ENCODE measurements at regions not wholly inside any gene's neighbourhood (a gene's known extent, or its start where the extent isn't known, plus 50 kb on each side); places are given as distances from the start of the nearest gene placed in this dataset.
A peak's percentile ranks its signal among the peaks of the same experiment; 100 is the strongest.

DNA sequence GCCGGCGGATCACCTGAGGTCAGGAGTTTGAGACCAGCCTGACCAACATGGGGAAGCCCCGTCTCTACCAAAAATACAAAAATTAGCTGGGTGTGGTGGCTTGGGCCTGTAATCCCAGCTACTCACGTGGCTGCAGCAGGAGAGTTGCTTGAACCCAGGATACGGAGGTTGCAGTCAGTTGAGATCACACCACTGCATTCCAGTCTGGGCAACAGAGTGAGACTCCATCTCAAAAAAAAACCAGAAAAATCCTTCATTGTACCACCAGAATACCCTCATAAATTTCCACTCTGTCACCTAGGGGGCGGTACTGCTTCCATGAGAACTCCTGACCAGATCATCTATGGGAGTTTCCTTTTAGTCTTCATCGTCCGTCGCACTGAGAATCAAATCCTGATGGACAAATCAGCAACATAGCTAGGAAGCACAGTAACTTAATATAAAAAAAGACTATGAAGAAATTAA, 225.8 kb upstream of the KLF14 start:
- no peaks in the 10 kb centered on the region for H3K9me3 Mint-ChIP-seq
- TF ChIP-seq CTCF (IDR thresholded peaks at IDR 0.05) = no peak
- H3K36me3 ChIP-seq (ENCODE audit: insufficient read depth, low read length) = peaks cover 40% of the 10 kb centered on the region
- H3K4me3 ChIP-seq (ENCODE audit: low read length) = peak overlapping the region; percentile 58
- H3K4me1 ChIP-seq (ENCODE audit: insufficient read depth, low read length) = peaks cover 61% of the 10 kb centered on the region
- H3K27me3 Mint-ChIP-seq = no peaks in the 10 kb centered on the region
- POLR2A ChIA-PET = interaction anchor here (0.6 to 9.0 kb wide), 12 partner anchors 7 to 147 kb away, joined by 3 to 97 read pairs (median 5); no protein-coding TSS in a partner anchor
- no peak overlapping the region for H3K27ac Mint-ChIP-seq
- peak in 3 of 14 experiments; percentile 67 to 73 (median 71) for DNase-seq
- ATAC-seq (ENCODE audit: poor library complexity) = no peak
- CTCF ChIA-PET = interaction anchor here (0.9 to 3.6 kb wide), 11 partner anchors 10 to 81 kb away, joined by 3 to 15 read pairs (median 4); no protein-coding TSS in a partner anchor
- peaks cover 48% of the 10 kb centered on the region for H3K4me1 Mint-ChIP-seq (ENCODE audit: low read depth)
- intact Hi-C loops (cut with DNase I, micrococcal nuclease) = loop anchor here in 1 of 2 experiments (1.0 to 10.0 kb wide), 3 partner anchors 16 to 65 kb away; no protein-coding TSS in a partner anchor
- peak overlapping the region; percentile 91 for H3K4me3 Mint-ChIP-seq
- H3K9me3 ChIP-seq (ENCODE audit: control insufficient read depth in 1 of 2, insufficient read depth in 1 of 2, low read length in 2 of 2) = no peaks in the 10 kb centered on the region
- peak overlapping the region; percentile 73 to 90 for H3K27ac ChIP-seq (ENCODE audit: low read depth in 1 of 2, low read length in 2 of 2)
- peaks cover 77% of the 10 kb centered on the region for H3K36me3 Mint-ChIP-seq (ENCODE audit: low read depth)
- H3K27me3 ChIP-seq (ENCODE audit: control insufficient read depth in 1 of 2, insufficient read depth in 2 of 2, low read length in 2 of 2) = no peaks in the 10 kb centered on the region

DNA sequence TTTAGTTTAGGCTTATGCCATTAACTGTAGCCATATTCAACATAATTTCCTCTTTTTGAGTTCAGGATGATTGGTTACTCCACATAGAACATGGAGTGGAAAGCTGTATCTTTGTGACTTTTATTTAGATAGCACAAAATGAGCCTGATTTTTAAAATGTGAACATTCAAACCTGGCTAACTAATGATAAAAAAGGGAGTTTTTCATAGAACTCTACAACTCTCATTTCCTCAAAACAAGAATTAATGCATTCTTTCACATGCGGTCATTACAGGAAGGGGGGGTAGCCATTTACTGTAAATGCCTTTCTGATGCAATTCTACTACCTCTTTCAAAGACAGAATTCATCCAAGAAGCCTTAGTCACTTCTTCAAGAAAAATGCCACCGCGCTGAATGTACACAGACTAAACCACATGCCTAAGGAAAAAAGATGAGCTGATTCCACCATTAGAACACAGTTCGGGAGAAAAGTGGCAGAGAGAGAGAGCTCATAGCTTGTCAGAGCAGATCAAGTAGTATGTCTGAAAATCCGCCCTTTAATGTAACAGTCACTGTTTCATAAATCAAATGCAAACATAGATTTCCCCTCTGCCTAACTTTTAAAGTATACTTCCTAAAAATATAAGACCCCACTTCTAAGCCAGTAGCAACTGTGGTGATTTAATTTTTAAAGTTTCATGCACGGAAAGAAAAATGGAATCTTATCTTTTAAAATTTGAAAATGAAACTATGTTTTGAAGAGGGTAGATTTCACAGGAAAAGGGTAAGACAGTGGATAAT, 226.4 kb upstream of the KLF14 start:
- Histone ChIP-seq H3K9me3 (ENCODE audit: control insufficient read depth in 1 of 2, insufficient read depth in 1 of 2, low read length in 2 of 2) (no peaks in the 10 kb centered on the region), H3K4me3 (ENCODE audit: low read length) (peak overlapping the region; percentile 58), H3K4me1 (ENCODE audit: insufficient read depth, low read length) (peaks cover 55% of the 10 kb centered on the region), H3K27me3 (ENCODE audit: control insufficient read depth in 1 of 2, insufficient read depth in 2 of 2, low read length in 2 of 2) (no peaks in the 10 kb centered on the region), H3K36me3 (ENCODE audit: insufficient read depth, low read length) (peaks cover 38% of the 10 kb centered on the region), H3K27ac (ENCODE audit: low read depth in 1 of 2, low read length in 2 of 2) (peak overlapping the region; percentile 73 to 90)
- intact Hi-C loops (cut with DNase I, micrococcal nuclease) = loop anchor here in 1 of 2 experiments (1.0 to 5.0 kb wide), 2 partner anchors 17 to 37 kb away; no protein-coding TSS in a partner anchor
- POLR2A ChIA-PET = interaction anchor here (0.5 to 9.0 kb wide), 13 partner anchors 8 to 146 kb away, joined by 3 to 97 read pairs (median 5); no protein-coding TSS in a partner anchor
- DNase-seq (peak in 8 of 14 experiments; percentile 34 to 86 (median 52)), ATAC-seq (ENCODE audit: poor library complexity) (peak; percentile 24)
- CTCF ChIA-PET = interaction anchor here (0.9 to 3.6 kb wide), 11 partner anchors 11 to 85 kb away, joined by 3 to 15 read pairs (median 4); no protein-coding TSS in a partner anchor
- H3K4me3 Mint-ChIP-seq = peak overlapping the region; percentile 91
- TF ChIP-seq CTCF (IDR thresholded peaks at IDR 0.05) = no peak
- no peaks in the 10 kb centered on the region for H3K9me3 Mint-ChIP-seq
- peaks cover 48% of the 10 kb centered on the region for H3K4me1 Mint-ChIP-seq (ENCODE audit: low read depth)
- H3K27me3 Mint-ChIP-seq = no peaks in the 10 kb centered on the region
- peaks cover 71% of the 10 kb centered on the region for H3K36me3 Mint-ChIP-seq (ENCODE audit: low read depth)
- H3K27ac Mint-ChIP-seq = no peak overlapping the region

- Mint-ChIP-seq H3K27ac (no peak overlapping the region), H3K9me3 (no peaks in the 10 kb centered on the region), H3K4me1 (ENCODE audit: low read depth) (peaks cover 49% of the 10 kb centered on the region), H3K27me3 (no peaks in the 10 kb centered on the region), H3K36me3 (ENCODE audit: low read depth) (peaks cover 69% of the 10 kb centered on the region), H3K4me3 (peak overlapping the region; percentile 91)
- peaks cover 48% of the 10 kb centered on the region for H3K4me1 ChIP-seq (ENCODE audit: insufficient read depth, low read length)
- ChIA-PET CTCF (interaction anchor here (0.9 to 3.6 kb wide), 12 partner anchors 12 to 86 kb away, joined by 3 to 15 read pairs (median 4); no protein-coding TSS in a partner anchor), POLR2A (interaction anchor here (0.5 to 9.0 kb wide), 12 partner anchors 14 to 145 kb away, joined by 3 to 97 read pairs (median 4); no protein-coding TSS in a partner anchor)
- H3K27ac ChIP-seq (ENCODE audit: low read depth in 1 of 2, low read length in 2 of 2) = peak overlapping the region; percentile 73 to 90
- H3K27me3 ChIP-seq (ENCODE audit: control insufficient read depth in 1 of 2, insufficient read depth in 2 of 2, low read length in 2 of 2) = no peaks in the 10 kb centered on the region
- peak; percentile 79 for ATAC-seq (ENCODE audit: poor library complexity)
- no peak for TF ChIP-seq CTCF (IDR thresholded peaks at IDR 0.05)
- peaks cover 39% of the 10 kb centered on the region for H3K36me3 ChIP-seq (ENCODE audit: insufficient read depth, low read length)
- H3K9me3 ChIP-seq (ENCODE audit: control insufficient read depth in 1 of 2, insufficient read depth in 1 of 2, low read length in 2 of 2) = no peaks in the 10 kb centered on the region
- peak; percentile 28 to 95 (median 60) for DNase-seq
- H3K4me3 ChIP-seq (ENCODE audit: low read length) = peak overlapping the region; percentile 58
- intact Hi-C loops (cut with DNase I, micrococcal nuclease) = loop anchor here in 1 of 2 experiments (1.0 to 5.0 kb wide), 2 partner anchors 36 to 48 kb away; no protein-coding TSS in a partner anchor
These were observed 227.2 kb upstream of the KLF14 start for GRCh38 chr7:130961128-130961601.
